CD4-positive, alpha-beta T cell (primary cell): ENCODE measurements at regions not wholly inside any gene's neighbourhood (a gene's known extent, or its start where the extent isn't known, plus 50 kb on each side); places are given as distances from the start of the nearest gene placed in this dataset.

Source experiments
- ATAC-seq: fragments of 200-7000 bp; cut with Tn5 transposase; one replicate; pipeline ENCODE4 v1.10.0; 2022; ENCODE audit warnings: mild to moderate bottlenecking; ENCODE audit not compliant: poor library complexity
- CTCF ChIA-PET: fragments of 350-600 bp; sonication (Branson Sonifier 250); formaldehyde crosslinking; loops from one replicate; lab custom pipeline; 2021; ENCODE audit warnings: antibody characterized with exemption, inconsistent platforms; lab: Charles Lee
- POLR2A ChIA-PET: fragments of 350-600 bp; sonication (Branson Sonifier 250); formaldehyde crosslinking; loops from one replicate; lab custom pipeline; 2021; ENCODE audit warnings: antibody characterized with exemption, inconsistent platforms; lab: Charles Lee
- DNase-seq, 14 experiments: peaks; one replicate each; pipeline ENCODE4 v3.0.0-alpha.2; 2013 to 2020; ENCODE audit warnings: mixed read lengths in 2 of 14
- H3K27ac ChIP-seq, 2 donors: one replicate each; pipeline versions ENCODE4 v1.5.1 to v1.7.0; 2013; ENCODE audit warnings: low read length in 2 of 2, low read depth in 1 of 2, mild to moderate bottlenecking in 1 of 2
- H3K27me3 ChIP-seq, 2 experiments: 1 replicate in 1 of 2; 2 replicates in 1 of 2; pipeline versions ENCODE4 v1.6.1 to v1.7.0; 2013; ENCODE audit warnings: low read length in 2 of 2, control low read depth in 1 of 2, mild to moderate bottlenecking in 1 of 2, moderate library complexity in 1 of 2; ENCODE audit not compliant: insufficient read depth in 2 of 2, control insufficient read depth in 1 of 2
- H3K36me3 ChIP-seq: one replicate; pipeline ENCODE4 v1.6.1; 2013; ENCODE audit warnings: low read length, control low read depth; ENCODE audit not compliant: insufficient read depth
- H3K4me1 ChIP-seq: one replicate; pipeline ENCODE4 v1.6.1; 2013; ENCODE audit warnings: low read length, control low read depth; ENCODE audit not compliant: insufficient read depth
- H3K4me3 ChIP-seq: one replicate; pipeline ENCODE4 v1.5.1; 2013; ENCODE audit warnings: mild to moderate bottlenecking, low read length, moderate library complexity
- H3K9me3 ChIP-seq, 2 experiments: 1 replicate in 1 of 2; 2 replicates in 1 of 2; pipeline versions ENCODE4 v1.6.1 to v1.7.0; 2013; ENCODE audit warnings: low read length in 2 of 2, mild to moderate bottlenecking in 2 of 2, control low read depth in 1 of 2, moderate library complexity in 1 of 2; ENCODE audit not compliant: control insufficient read depth in 1 of 2, insufficient read depth in 1 of 2
- H3K27ac Mint-ChIP-seq: one replicate; pipeline ENCODE4 v1.8.0; 2020; ENCODE audit warnings: mixed read lengths
- H3K27me3 Mint-ChIP-seq: one replicate; pipeline ENCODE4 v1.8.0; 2021; ENCODE audit warnings: mixed read lengths
- H3K36me3 Mint-ChIP-seq: one replicate; pipeline ENCODE4 v1.8.0; 2021; ENCODE audit warnings: low read depth, mixed read lengths
- H3K4me1 Mint-ChIP-seq: one replicate; pipeline ENCODE4 v1.8.0; 2021; ENCODE audit warnings: low read depth, mixed read lengths
- H3K4me3 Mint-ChIP-seq: one replicate; pipeline ENCODE4 v1.8.0; 2020; ENCODE audit warnings: mild to moderate bottlenecking, mixed read lengths
- H3K9me3 Mint-ChIP-seq: one replicate; pipeline ENCODE4 v1.8.0; 2020; ENCODE audit warnings: mixed read lengths
- intact Hi-C, 2 experiments: fragments of 100-400 bp; cut with DNase I in 1 of 2; cut with micrococcal nuclease in 1 of 2; formaldehyde crosslinking; loops; one replicate each; pipeline versions ENCODE4 v1.15.1 to v1.9.0; 2023 to 2025; cut with DNase I, micrococcal nuclease
- TF ChIP-seq, protein P1 (sequence below): fragments of 200-600 bp; IDR thresholded peaks from one replicate; pipeline ENCODE4 v1.8.0; 2022; ENCODE audit warnings: antibody characterized with exemption, mild to moderate bottlenecking

DNA sequence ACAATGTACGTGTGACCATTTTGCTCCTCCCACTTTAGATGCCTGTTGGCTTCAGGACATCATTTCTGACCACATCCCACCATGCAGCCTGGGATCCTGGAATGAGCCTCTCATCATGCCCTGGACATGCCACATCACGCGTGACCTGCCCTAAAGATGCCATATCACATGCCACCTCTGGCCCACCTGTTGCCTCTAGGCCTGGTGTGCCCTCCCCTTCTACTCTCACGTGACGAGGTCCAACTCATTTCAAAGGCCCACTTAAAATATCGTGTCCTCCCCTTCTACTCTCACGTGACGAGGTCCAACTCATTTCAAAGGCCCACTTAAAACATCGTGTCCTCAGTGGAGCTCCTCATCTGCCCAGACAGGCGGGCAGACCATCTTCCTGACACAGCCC, 254.9 kb downstream of the TEX36 start:
- ATAC-seq (no peak), DNase-seq (no peak)
- Histone ChIP-seq H3K9me3 (peaks cover 0 to 4% of the 10 kb centered on the region in 2 experiments), H3K27me3 (no peaks in the 10 kb centered on the region), H3K36me3 (no peaks in the 10 kb centered on the region), H3K4me3 (no peak overlapping the region), H3K4me1 (no peaks in the 10 kb centered on the region), H3K27ac (no peak overlapping the region)
- ChIA-PET POLR2A (no interaction called here), CTCF (no interaction called here)
- Mint-ChIP-seq H3K27me3 (no peaks in the 10 kb centered on the region), H3K4me1 (no peaks in the 10 kb centered on the region), H3K36me3 (no peaks in the 10 kb centered on the region), H3K4me3 (no peak overlapping the region), H3K9me3 (peaks cover 5% of the 10 kb centered on the region), H3K27ac (no peak overlapping the region)
- intact Hi-C loops = no loop called here
- TF ChIP-seq, protein P1, sequence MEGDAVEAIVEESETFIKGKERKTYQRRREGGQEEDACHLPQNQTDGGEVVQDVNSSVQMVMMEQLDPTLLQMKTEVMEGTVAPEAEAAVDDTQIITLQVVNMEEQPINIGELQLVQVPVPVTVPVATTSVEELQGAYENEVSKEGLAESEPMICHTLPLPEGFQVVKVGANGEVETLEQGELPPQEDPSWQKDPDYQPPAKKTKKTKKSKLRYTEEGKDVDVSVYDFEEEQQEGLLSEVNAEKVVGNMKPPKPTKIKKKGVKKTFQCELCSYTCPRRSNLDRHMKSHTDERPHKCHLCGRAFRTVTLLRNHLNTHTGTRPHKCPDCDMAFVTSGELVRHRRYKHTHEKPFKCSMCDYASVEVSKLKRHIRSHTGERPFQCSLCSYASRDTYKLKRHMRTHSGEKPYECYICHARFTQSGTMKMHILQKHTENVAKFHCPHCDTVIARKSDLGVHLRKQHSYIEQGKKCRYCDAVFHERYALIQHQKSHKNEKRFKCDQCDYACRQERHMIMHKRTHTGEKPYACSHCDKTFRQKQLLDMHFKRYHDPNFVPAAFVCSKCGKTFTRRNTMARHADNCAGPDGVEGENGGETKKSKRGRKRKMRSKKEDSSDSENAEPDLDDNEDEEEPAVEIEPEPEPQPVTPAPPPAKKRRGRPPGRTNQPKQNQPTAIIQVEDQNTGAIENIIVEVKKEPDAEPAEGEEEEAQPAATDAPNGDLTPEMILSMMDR = no peak

- no peaks in the 10 kb centered on the region for H3K36me3 Mint-ChIP-seq
- H3K9me3 Mint-ChIP-seq = peaks cover 4% of the 10 kb centered on the region
- Histone ChIP-seq H3K27me3 (no peaks in the 10 kb centered on the region), H3K27ac (no peak overlapping the region), H3K4me1 (no peaks in the 10 kb centered on the region), H3K4me3 (no peak overlapping the region), H3K9me3 (peaks cover 0 to 13% of the 10 kb centered on the region in 2 experiments), H3K36me3 (no peaks in the 10 kb centered on the region)
- ChIA-PET CTCF (no interaction called here), POLR2A (no interaction called here)
- ATAC-seq (no peak), DNase-seq (no peak)
- no peaks in the 10 kb centered on the region for H3K27me3 Mint-ChIP-seq
- TF ChIP-seq, protein P1 = no peak
- no peak overlapping the region for H3K4me3 Mint-ChIP-seq
- intact Hi-C loops = no loop called here
- H3K27ac Mint-ChIP-seq = no peak overlapping the region
- no peaks in the 10 kb centered on the region for H3K4me1 Mint-ChIP-seq
Observed at GRCh38 chr10:125424191-125424847, 258.6 kb downstream of the TEX36 start.

DNA sequence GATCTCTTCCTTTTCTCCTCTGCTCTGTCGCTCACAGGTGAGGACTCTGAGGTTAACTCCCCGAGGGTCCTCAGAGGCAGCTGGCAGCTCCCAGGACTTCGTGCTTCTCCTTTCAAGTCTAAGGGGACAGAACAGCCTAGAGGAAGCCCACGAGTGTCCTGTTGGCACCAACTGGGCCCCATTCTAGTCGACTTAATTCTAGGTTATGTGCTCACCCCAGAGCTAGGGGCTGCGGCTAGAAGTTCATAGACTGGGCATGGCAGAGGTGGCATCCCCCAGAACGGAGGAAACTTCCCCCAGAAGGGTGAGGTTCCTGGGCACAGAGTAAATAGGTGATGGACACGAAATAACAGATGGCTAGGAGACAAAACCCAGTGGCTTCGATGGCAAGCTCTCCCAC, 259.4 kb downstream of the TEX36 start:
- peaks cover 4% of the 10 kb centered on the region for H3K9me3 Mint-ChIP-seq

More for the DNA sequence above, 259.4 kb downstream of the TEX36 start:
- TF ChIP-seq, protein P1 = no peak
- H3K36me3 Mint-ChIP-seq = no peaks in the 10 kb centered on the region
- DNase-seq (no peak), ATAC-seq (no peak)
- no peak overlapping the region for H3K27ac ChIP-seq
- H3K4me3 Mint-ChIP-seq = no peak overlapping the region
- intact Hi-C loops = no loop called here
- CTCF ChIA-PET = no interaction called here
- H3K4me1 Mint-ChIP-seq = no peaks in the 10 kb centered on the region
- no peaks in the 10 kb centered on the region for H3K27me3 ChIP-seq
- POLR2A ChIA-PET = no interaction called here
- no peaks in the 10 kb centered on the region for H3K27me3 Mint-ChIP-seq
- no peaks in the 10 kb centered on the region for H3K4me1 ChIP-seq
- no peak overlapping the region for H3K27ac Mint-ChIP-seq
- peaks cover 0 to 18% of the 10 kb centered on the region in 2 experiments for H3K9me3 ChIP-seq
- no peak overlapping the region for H3K4me3 ChIP-seq
- H3K36me3 ChIP-seq = no peaks in the 10 kb centered on the region
